ENCODE measurements at regions not wholly inside any gene's neighbourhood (a gene's known extent, or its start where the extent isn't known, plus 50 kb on each side); places are given as distances from the start of the nearest gene placed in this dataset.
"Not testable (repeated sequence)": the region's sequence is repeated elsewhere in the genome, so short reads cannot be mapped to it uniquely, and the experiment has no call there.

DNA sequence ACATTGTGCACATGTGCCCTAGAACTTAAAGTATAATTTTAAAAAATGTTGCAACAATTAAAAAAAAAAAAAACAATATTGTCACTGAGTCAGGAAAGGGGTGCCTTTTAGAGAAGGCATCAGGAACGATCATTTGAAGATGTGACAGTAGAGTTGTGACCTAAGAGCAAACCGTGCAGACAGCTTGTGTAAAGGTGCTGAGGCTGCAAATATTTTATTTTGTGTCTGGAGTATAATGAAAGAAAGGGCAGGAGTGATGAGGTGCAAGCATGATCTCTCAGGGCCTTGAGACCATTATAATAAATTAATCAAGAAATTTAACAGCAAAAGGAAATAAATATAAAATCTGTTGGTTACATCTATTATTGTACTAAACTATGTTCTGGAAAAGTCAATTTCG is 1219.7 kb downstream of the OLFM4 start:
- Mint-ChIP-seq H3K9me3 (peaks cover 30% of the 10 kb centered on the region), H3K4me3 (no peak overlapping the region), H3K27ac (no peak overlapping the region), H3K4me1 (ENCODE audit: low read depth) (no peaks in the 10 kb centered on the region), H3K27me3 (ENCODE audit: low read depth) (no peaks in the 10 kb centered on the region), H3K36me3 (ENCODE audit: low read depth) (no peaks in the 10 kb centered on the region)
- DNase-seq (ENCODE audit: low spot score) = no peak

DNA sequence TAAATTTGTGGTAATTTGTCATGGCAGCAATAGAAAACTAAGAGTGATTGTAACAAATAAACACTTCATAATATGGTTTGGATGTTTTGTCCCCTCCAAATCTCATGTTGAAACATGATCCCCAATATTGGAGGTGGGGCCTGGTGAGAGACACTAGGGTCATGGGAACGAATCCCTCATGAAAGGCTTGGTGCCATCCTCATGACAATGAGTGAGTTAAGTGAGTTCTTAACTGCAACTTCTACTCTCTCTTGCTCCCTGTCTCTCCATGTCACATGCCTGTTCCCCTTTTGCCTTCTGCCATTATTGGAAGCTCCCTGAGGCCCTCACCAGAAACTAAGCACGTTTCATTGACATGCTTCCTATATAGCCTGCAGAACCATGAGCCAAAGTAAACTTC is 1233.2 kb downstream of the OLFM4 start:
- no peak for DNase-seq (ENCODE audit: low spot score)
- Mint-ChIP-seq H3K4me1 (ENCODE audit: low read depth) (no peaks in the 10 kb centered on the region), H3K9me3 (peaks cover 44% of the 10 kb centered on the region), H3K27me3 (ENCODE audit: low read depth) (no peaks in the 10 kb centered on the region), H3K27ac (no peak overlapping the region), H3K36me3 (ENCODE audit: low read depth) (no peaks in the 10 kb centered on the region), H3K4me3 (no peak overlapping the region)

DNA sequence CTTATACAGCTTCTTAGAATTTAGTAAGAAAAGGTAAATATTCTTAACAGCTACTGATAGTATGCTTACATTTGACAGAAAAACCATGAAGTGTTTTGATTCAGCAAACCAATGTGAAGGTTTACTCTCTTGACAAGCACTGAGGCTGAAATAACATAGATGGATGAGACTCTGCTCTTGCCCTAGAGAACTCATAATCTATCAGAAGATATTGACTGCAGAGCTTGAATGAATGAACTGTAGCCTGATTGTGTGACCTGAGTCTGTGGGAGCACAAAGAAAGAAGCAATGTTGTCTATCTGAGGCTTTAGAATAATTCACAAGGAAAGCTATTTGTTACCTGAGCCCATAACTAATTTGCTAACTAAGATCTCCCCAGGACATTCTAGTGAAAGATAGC is 1235.3 kb downstream of the OLFM4 start:
- Mint-ChIP-seq H3K36me3 (ENCODE audit: low read depth) (no peaks in the 10 kb centered on the region), H3K4me3 (no peak overlapping the region), H3K9me3 (peaks cover 45% of the 10 kb centered on the region), H3K27ac (no peak overlapping the region), H3K4me1 (ENCODE audit: low read depth) (no peaks in the 10 kb centered on the region), H3K27me3 (ENCODE audit: low read depth) (no peaks in the 10 kb centered on the region)
- DNase-seq (ENCODE audit: low spot score) = no peak

DNA sequence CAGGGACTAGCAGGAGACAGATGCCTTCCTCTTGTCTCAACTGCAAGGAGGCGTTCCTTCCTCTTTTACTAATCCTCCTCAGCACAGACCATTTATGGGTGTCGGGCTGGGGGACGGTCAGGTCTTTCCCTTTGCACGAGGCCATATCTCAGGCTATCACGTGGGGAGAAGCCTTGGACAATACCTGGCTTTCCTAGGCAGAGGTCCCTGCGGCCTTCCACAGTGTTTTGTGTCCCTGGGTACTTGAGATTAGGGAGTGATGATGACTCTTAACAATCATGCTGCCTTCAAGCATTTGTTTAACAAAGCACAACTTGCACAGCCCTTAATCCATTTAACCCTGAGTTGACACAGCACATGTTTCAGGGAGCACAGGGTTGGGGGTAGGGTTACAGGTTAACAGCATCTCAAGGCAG is 1238.6 kb downstream of the OLFM4 start:
- not testable (repeated sequence) for H3K27me3 Mint-ChIP-seq (ENCODE audit: low read depth); H3K36me3 Mint-ChIP-seq (ENCODE audit: low read depth); H3K27ac Mint-ChIP-seq; DNase-seq (ENCODE audit: low spot score); H3K4me3 Mint-ChIP-seq; H3K4me1 Mint-ChIP-seq (ENCODE audit: low read depth)
- H3K9me3 Mint-ChIP-seq = peaks cover 61% of the 10 kb centered on the region

DNA sequence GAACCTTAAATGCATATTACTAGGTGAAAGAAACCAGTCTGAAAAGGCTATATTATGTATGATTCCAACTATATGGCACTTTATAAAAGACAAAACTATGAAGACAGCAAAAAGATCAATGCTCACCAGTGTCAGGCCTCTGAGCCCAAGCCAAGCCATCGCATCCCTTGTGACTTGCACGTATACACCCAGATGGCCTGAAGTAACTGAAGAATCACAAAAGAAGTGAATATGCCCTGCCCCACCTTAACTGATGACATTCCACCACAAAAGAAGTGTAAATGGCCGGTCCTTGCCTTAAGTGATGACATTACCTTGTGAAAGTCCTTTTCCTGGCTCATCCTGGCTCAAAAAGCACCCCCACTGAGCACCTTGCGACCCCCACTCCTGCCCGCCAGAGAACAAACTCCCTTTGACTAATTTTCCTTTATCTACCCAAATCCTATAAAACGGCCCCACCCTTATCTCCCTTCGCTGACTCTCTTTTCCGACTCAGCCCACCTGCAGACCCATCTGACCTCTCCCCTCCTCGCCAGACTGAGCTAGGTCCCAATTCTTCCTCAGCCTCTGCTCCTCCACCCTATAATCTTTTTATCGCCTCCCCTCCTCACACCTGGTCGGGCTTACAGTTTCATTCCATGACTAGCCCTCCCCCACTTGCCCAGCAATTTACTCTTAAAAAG is 1239.5 kb downstream of the OLFM4 start:
- DNase-seq (ENCODE audit: low spot score); H3K27ac Mint-ChIP-seq; H3K4me3 Mint-ChIP-seq; H3K27me3 Mint-ChIP-seq (ENCODE audit: low read depth); H3K36me3 Mint-ChIP-seq (ENCODE audit: low read depth); H3K4me1 Mint-ChIP-seq (ENCODE audit: low read depth): not testable (repeated sequence)
- peaks cover 59% of the 10 kb centered on the region for H3K9me3 Mint-ChIP-seq

DNA sequence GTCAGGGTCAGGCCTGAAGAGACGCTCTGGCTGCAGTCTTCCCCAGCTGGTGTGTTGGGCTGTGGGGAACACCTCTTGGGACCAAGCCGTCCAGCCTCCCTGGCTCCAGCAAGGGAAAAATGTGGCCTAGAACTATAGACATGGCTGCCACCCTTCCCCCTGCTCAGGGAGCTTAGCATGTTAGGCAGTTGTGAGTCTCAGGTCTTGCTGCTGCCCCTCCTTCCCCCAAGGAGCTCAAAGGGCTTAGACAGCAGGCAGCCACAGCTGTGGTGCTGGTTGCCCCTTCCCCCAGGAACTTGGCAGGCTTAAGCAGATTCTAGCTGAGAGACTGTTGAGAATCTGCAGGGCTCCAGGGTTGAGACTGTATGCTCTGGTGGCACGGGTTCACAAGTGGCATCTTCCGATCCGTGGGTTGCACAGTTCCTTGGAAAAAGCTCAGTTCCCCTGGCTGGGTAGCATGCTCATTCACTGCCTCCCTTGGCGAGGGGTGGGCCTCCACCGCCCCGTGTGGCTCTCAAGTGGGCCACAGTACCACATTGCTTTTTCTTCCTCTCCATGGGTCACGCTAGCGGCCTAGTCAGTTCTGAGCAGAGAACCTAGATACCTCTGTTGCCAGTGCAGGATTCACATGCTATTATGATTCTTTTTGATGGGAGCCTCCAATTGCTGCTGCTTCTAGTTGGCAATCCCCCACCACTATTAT is 1258.6 kb downstream of the OLFM4 start:
- H3K4me1 Mint-ChIP-seq (ENCODE audit: low read depth) = no peaks in the 10 kb centered on the region
- H3K27ac Mint-ChIP-seq = no peak overlapping the region
- H3K36me3 Mint-ChIP-seq (ENCODE audit: low read depth) = no peaks in the 10 kb centered on the region
- H3K4me3 Mint-ChIP-seq = no peak overlapping the region
- no peak for DNase-seq (ENCODE audit: low spot score)
- H3K9me3 Mint-ChIP-seq = peaks cover 61% of the 10 kb centered on the region
- H3K27me3 Mint-ChIP-seq (ENCODE audit: low read depth) = no peaks in the 10 kb centered on the region

DNA sequence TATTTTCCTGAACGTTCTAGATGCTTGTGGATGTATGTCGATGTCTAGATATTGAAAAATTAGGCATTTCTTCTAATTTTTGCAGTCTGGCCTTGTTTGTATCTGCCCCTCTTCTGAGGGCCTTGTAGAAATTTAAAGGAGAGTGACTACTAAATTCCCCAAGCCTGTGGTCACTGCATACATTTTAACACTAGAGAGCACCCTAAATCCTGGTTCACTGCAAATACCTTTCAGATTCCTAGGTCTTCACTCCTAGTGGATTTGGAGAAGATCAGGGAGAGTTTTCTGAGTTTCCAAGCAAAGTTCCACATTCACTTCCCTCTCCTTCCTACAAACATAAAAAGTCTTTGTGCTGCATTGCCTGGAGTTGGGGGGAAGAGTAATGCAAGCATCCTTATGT is 1272.5 kb downstream of the OLFM4 start:
- no peak overlapping the region for H3K4me3 Mint-ChIP-seq
- no peaks in the 10 kb centered on the region for H3K36me3 Mint-ChIP-seq (ENCODE audit: low read depth)
- H3K27me3 Mint-ChIP-seq (ENCODE audit: low read depth) = no peaks in the 10 kb centered on the region
- no peak overlapping the region for H3K27ac Mint-ChIP-seq
- peaks cover 52% of the 10 kb centered on the region for H3K9me3 Mint-ChIP-seq
- no peak for DNase-seq (ENCODE audit: low spot score)
- H3K4me1 Mint-ChIP-seq (ENCODE audit: low read depth) = no peaks in the 10 kb centered on the region

DNA sequence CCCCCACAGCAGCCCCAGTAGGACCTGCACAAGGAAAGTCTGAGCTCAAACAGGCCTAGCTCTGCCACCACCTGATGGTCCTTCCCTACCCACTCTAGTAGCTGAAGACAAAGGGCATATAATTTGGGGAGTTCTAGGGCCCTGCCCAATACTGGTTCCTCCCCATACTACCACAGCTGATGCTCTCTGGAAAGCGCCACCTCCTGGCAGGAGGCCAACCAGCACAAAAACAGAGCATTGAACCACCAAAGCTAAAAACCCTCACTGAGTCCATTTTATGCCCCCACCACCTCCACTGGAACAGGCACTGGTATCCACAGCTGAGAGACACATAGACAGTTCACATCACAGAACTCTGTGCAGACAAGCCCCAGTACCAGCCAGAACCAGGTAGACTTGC is 1276.8 kb downstream of the OLFM4 start:
- Mint-ChIP-seq H3K9me3 (peaks cover 48% of the 10 kb centered on the region), H3K4me1 (ENCODE audit: low read depth) (no peaks in the 10 kb centered on the region), H3K27me3 (ENCODE audit: low read depth) (no peaks in the 10 kb centered on the region), H3K36me3 (ENCODE audit: low read depth) (no peaks in the 10 kb centered on the region), H3K27ac (no peak overlapping the region), H3K4me3 (no peak overlapping the region)
- no peak for DNase-seq (ENCODE audit: low spot score)

DNA sequence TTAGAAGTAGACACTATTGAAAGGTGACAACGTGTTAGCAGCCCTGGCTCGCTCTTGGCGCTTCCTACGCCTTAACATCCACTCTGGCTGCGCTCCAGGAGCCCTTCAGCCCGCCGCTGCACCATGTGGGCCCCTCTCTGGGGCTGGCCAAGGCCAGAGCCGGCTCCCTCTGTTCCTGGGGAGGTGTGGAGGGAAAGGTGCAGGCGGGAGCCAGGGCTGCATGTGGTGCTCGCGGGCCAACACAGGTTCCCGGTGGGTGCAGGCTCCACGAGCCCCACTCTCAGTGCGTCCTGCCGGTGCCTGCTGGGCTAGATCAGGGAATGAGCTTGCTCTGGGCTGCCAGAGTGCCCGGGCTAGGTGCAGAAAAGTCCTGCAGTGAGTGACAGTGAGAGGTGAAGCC is 1284.3 kb downstream of the OLFM4 start:
- Mint-ChIP-seq H3K36me3 (ENCODE audit: low read depth) (no peaks in the 10 kb centered on the region), H3K4me1 (ENCODE audit: low read depth) (no peaks in the 10 kb centered on the region), H3K9me3 (peaks cover 29% of the 10 kb centered on the region), H3K27me3 (ENCODE audit: low read depth) (no peaks in the 10 kb centered on the region), H3K4me3 (no peak overlapping the region), H3K27ac (no peak overlapping the region)
- DNase-seq (ENCODE audit: low spot score) = no peak

DNA sequence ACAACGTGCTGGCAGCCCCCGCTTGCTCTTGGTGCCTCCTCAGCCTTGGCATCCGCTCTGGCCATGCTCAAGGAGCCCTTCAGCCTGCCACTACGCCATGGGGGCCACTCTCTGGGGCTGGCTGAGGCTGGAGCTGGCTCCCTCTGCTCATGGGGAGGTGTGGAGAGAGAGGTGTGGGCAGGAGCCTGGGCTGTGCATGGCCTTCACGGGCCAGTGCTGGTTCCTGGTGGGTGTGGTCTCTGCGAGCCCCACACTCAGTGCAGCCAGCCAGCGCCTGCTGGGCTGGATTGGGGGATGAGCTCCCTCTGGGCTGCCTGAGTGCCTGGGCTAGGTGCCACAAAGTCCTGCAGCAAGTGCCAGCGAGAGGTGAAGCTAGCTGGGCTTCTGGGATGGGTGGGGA is 1289.1 kb downstream of the OLFM4 start:
- Mint-ChIP-seq H3K9me3 (peaks cover 37% of the 10 kb centered on the region), H3K4me3 (no peak overlapping the region), H3K27me3 (ENCODE audit: low read depth) (no peaks in the 10 kb centered on the region), H3K27ac (no peak overlapping the region), H3K4me1 (ENCODE audit: low read depth) (no peaks in the 10 kb centered on the region), H3K36me3 (ENCODE audit: low read depth) (no peaks in the 10 kb centered on the region)
- no peak for DNase-seq (ENCODE audit: low spot score)

DNA sequence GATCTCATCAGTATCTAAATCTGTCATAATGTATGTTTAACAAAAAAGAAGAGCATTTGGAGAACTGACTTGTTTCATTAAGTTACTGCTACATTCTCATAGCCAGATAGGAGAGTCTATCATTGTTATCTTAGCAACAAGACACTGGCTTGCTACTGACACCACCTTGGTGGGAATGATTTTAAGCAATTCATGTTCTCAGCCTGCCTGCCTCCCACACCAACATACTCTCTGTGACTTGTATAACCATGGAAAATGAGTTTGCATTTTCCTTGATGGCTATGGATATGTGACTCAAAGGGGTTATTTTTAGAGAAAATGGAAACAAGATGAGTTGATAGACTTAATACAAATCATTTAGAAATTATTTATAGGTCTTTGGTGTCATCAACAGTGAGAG is 1308.9 kb downstream of the OLFM4 start:
- no peaks in the 10 kb centered on the region for H3K27me3 Mint-ChIP-seq (ENCODE audit: low read depth)
- no peaks in the 10 kb centered on the region for H3K36me3 Mint-ChIP-seq (ENCODE audit: low read depth)
- peaks cover 44% of the 10 kb centered on the region for H3K9me3 Mint-ChIP-seq
- no peak for DNase-seq (ENCODE audit: low spot score)
- H3K4me3 Mint-ChIP-seq = no peak overlapping the region
- no peak overlapping the region for H3K27ac Mint-ChIP-seq
- H3K4me1 Mint-ChIP-seq (ENCODE audit: low read depth) = no peaks in the 10 kb centered on the region

DNA sequence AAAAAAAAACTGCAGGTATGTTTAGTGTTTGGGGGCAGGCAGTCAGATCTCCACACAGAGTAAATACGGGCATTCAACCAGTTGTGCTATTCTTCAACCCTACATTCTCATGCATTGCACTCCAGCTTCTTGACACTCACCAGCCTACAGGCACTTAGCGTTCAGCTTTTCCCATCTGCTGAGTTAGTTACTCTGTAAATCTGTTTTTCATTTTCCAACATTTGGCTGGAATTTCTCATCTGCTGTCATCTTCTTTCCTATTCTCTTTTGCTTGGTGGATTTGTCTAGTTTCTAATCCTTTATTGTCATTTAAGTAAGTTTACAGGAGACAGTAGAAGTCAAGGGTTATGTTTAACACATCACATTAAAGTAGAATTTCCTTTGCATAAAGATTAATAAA is 1318.9 kb downstream of the OLFM4 start:
- DNase-seq (ENCODE audit: low spot score) = no peak
- H3K4me1 Mint-ChIP-seq (ENCODE audit: low read depth) = no peaks in the 10 kb centered on the region
- peaks cover 34% of the 10 kb centered on the region for H3K9me3 Mint-ChIP-seq
- no peak overlapping the region for H3K4me3 Mint-ChIP-seq
- no peak overlapping the region for H3K27ac Mint-ChIP-seq
- no peaks in the 10 kb centered on the region for H3K36me3 Mint-ChIP-seq (ENCODE audit: low read depth)
- no peaks in the 10 kb centered on the region for H3K27me3 Mint-ChIP-seq (ENCODE audit: low read depth)

DNA sequence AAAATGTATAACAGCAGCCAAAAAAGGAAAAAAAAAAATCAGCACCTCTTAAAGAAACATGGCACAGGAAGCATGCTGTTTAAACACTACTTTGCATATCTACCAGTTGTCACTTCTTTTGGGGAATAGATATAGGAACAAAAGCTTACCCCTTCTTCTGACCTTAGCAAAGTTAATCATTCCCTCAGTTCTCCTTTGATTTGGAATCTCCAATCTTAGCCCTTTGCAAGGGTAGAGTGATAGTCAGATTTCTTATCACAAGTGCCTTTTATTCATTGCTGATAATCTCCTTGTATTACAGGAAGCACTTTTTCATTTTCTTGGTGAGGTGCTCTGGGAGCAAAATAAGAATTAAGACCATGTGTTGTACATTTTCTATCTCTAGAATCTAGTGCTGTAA is 1327.6 kb downstream of the OLFM4 start:
- no peak overlapping the region for H3K4me3 Mint-ChIP-seq
- no peaks in the 10 kb centered on the region for H3K36me3 Mint-ChIP-seq (ENCODE audit: low read depth)
- no peaks in the 10 kb centered on the region for H3K27me3 Mint-ChIP-seq (ENCODE audit: low read depth)
- no peaks in the 10 kb centered on the region for H3K4me1 Mint-ChIP-seq (ENCODE audit: low read depth)
- H3K27ac Mint-ChIP-seq = no peak overlapping the region
- peaks cover 45% of the 10 kb centered on the region for H3K9me3 Mint-ChIP-seq
- DNase-seq (ENCODE audit: low spot score) = no peak

DNA sequence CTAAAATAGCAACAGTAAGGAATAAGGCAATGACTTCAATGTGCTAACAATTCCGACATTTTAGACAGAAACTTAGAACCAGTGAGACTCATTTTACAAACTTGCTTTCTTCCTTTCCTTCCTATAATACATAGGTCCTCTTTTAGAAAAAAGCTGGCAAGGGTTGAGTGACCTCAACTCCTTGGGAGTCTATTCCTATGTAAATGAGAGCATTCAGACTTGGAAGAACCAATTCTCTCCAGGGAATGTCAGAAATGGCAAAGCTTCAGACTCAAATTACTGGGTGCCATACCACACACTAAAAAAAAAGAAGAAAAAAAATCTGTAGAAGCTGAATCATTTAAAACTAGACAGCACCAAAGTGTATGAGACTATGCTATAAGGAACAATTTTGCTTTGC is 1328.2 kb downstream of the OLFM4 start:
- Mint-ChIP-seq H3K4me1 (ENCODE audit: low read depth) (no peaks in the 10 kb centered on the region), H3K9me3 (peaks cover 43% of the 10 kb centered on the region)

More for the DNA sequence above, 1328.2 kb downstream of the OLFM4 start:
- H3K36me3 Mint-ChIP-seq (ENCODE audit: low read depth) = no peaks in the 10 kb centered on the region
- no peak for DNase-seq (ENCODE audit: low spot score)
- no peaks in the 10 kb centered on the region for H3K27me3 Mint-ChIP-seq (ENCODE audit: low read depth)
- H3K4me3 Mint-ChIP-seq = no peak overlapping the region
- no peak overlapping the region for H3K27ac Mint-ChIP-seq

Data from T-helper 2 cell treated with Interferon-gamma antibody and Interleukin-4, amounts not matched to agents 5 μg/mL and 100 μg/mL, for 36 hours (primary cell).